ENCODE measurements at regions not wholly inside any gene's neighbourhood (a gene's known extent, or its start where the extent isn't known, plus 50 kb on each side); places are given as distances from the start of the nearest gene placed in this dataset.
"Not testable (repeated sequence)": the region's sequence is repeated elsewhere in the genome, so short reads cannot be mapped to it uniquely, and the experiment has no call there.

DNA sequence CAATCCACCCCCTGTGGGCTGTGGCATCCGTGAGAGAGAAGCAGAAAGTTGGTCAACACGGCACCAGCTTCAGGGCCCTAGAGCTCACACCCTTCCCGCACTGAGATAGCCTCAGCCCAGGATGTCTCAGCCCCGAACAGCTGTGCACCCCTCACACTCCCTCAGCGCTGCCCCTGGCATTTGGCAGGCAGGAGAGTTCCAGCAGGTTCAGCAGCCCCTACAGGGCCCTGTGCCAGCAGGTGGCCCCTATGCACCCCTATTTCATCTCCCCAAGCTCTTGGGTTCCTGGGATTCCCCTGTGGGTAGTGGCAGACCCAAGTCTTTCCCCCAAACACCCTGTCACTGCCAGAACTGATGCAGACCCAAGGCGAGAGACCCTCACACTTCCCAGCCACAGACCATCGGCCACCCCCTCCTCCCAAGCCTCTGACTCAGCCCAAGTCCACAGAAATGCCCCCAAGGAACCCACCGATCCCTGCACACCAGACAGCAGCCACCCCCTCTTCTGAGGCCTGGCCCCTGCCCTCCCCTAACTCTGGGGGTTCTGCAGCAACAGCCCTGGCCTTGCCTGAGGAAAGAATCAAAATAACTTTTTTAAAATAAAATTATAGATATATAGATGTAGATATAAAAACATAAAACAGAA lies 183.6 kb downstream of the IGLL1 start:
- Histone ChIP-seq H3K9ac (ENCODE audit: low read length) (no peak overlapping the region), H3K4me1 (ENCODE audit: control insufficient read depth, insufficient read depth, low read length) (no peaks in the 10 kb centered on the region), H3K36me3 (ENCODE audit: control insufficient read depth, insufficient read depth, low read length, severe bottlenecking) (no peaks in the 10 kb centered on the region), H3K4me3 (ENCODE audit: low read length) (no peak overlapping the region), H3K27me3 (replicated peaks; ENCODE audit: control insufficient read depth, insufficient read depth, low read length) (peaks cover 9% of the 10 kb centered on the region), H3K9me3 (ENCODE audit: control insufficient read depth, low read length) (no peaks in the 10 kb centered on the region)
- no peak for DNase-seq (ENCODE audit: low read depth)

DNA sequence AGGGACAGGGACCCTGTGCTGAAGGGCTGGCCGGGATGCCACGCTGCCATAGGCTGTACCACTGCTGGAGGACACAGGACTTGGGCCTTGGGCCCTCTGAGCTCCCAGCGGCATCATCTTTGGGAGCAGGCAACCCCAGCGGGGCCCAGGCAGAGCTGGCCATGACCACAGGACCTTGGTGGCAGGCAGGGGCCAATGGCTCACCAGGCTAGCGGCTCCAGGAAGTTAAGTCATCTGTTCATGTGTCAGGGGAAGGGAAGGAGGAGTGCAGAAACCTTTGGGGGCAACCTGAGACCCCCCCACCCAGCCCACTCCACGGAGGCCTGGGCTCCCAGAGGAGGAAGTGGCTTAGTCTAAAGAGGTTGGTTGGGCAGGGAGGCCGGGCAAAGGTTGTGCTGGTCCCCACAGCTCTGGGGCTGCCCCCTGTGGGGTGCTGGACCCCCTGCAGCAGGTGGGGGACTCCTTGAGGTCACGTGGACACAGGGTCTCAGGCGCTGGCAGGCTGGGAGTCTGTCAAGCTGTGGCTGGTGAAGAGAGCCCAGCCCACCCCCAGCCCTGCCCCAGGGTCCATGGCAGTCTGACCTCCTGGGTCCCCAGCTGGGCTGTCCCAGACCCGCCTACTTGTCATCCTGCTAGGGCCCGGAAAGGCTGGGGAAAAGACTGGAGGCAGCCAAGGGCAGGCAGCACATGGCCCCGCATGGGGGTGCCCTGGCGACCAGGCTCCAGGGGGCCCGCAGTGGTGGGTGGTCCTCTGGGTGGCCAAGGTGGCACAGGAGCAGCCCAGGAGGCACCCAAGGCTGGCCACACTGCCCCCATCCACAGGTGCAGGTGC lies 184.3 kb downstream of the IGLL1 start:
- no peak overlapping the region for H3K9ac ChIP-seq (ENCODE audit: low read length)
- no peaks in the 10 kb centered on the region for H3K4me1 ChIP-seq (ENCODE audit: control insufficient read depth, insufficient read depth, low read length)
- H3K4me3 ChIP-seq (ENCODE audit: low read length): no peak overlapping the region
- H3K27me3 ChIP-seq (replicated peaks; ENCODE audit: control insufficient read depth, insufficient read depth, low read length): peaks cover 9% of the 10 kb centered on the region
- no peaks in the 10 kb centered on the region for H3K9me3 ChIP-seq (ENCODE audit: control insufficient read depth, low read length)
- no peak for DNase-seq (ENCODE audit: low read depth)
- no peaks in the 10 kb centered on the region for H3K36me3 ChIP-seq (ENCODE audit: control insufficient read depth, insufficient read depth, low read length, severe bottlenecking)

DNA sequence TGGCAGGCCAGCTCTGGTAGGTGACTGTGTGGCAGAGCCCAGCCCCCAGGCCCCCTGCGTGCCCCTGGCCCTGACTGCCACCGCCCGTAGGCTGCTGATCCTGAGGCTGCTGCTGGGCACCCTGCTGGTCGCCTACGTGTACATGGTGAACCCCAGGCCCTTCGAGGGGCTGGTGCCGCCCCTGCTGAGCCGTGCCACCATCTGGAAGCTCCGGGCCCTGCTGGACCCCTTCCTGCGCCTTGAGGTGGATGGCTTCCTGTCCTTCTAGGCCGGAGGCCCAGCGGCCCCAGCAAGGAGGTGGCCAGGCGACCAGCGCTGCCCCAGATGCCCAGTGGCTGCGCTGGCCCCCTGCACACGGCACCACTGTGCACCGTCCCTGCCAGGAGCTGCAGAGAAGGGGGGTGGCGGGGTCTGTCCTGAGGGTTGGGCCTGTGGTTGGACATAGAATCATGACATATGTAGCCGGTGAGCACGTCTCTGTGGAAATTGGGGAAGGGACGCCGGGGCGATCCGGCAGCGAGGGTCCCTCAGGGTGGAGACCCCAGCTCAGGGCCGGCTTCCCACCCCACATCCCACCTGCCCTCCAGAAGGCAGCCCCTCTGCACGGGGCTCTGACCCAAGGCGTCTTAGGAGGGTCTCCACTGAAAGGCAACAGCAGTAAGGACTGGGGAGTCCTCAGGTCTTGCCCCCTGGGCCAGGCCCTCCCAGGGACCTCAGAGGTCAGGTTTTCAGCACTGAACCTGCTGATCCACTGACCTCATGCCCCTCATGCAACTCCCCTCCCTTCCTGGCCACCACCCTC lies 185.4 kb downstream of the IGLL1 start:
- no peak overlapping the region for H3K4me3 ChIP-seq (ENCODE audit: low read length)
- H3K27me3 ChIP-seq (replicated peaks; ENCODE audit: control insufficient read depth, insufficient read depth, low read length): peaks cover 9% of the 10 kb centered on the region
- DNase-seq (ENCODE audit: low read depth): no peak
- H3K4me1 ChIP-seq (ENCODE audit: control insufficient read depth, insufficient read depth, low read length): no peaks in the 10 kb centered on the region
- H3K9ac ChIP-seq (ENCODE audit: low read length): no peak overlapping the region
- H3K9me3 ChIP-seq (ENCODE audit: control insufficient read depth, low read length): no peaks in the 10 kb centered on the region
- H3K36me3 ChIP-seq (ENCODE audit: control insufficient read depth, insufficient read depth, low read length, severe bottlenecking): no peaks in the 10 kb centered on the region

DNA sequence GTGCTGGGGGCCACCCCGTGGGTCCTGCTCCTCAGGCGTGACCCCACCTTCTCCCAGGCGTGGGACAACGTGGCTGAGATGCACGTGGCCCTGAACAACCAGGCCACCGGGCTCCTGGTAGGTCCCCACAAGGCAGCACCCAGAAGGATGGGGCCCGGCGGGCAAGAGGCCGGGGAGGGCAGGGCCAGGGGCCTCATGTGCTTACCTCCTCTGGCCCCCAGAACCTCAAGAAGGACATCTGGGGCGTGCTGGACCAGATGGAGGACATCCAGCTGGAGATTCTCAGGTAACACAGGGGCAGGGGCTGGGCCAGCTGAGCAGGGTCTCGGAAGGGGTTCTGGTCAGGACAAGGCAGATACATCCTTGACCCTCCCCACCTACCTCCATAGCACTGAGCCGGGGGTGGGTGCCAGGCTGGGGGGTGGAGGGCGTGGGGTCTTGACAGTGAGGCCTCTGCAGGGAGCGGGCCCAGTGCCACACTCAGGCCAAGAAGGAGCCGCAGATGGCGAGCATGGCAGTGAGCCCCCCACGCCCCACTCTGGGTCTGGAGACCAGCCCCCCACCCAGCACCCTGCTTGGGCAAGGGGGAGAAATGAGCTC lies 186.3 kb downstream of the IGLL1 start:
- DNase-seq (ENCODE audit: low read depth): no peak
- Histone ChIP-seq H3K36me3 (ENCODE audit: control insufficient read depth, insufficient read depth, low read length, severe bottlenecking) (no peaks in the 10 kb centered on the region), H3K9me3 (ENCODE audit: control insufficient read depth, low read length) (no peaks in the 10 kb centered on the region), H3K4me1 (ENCODE audit: control insufficient read depth, insufficient read depth, low read length) (no peaks in the 10 kb centered on the region), H3K27me3 (replicated peaks; ENCODE audit: control insufficient read depth, insufficient read depth, low read length) (peaks cover 15% of the 10 kb centered on the region), H3K9ac (ENCODE audit: low read length) (no peak overlapping the region), H3K4me3 (ENCODE audit: low read length) (no peak overlapping the region)

DNA sequence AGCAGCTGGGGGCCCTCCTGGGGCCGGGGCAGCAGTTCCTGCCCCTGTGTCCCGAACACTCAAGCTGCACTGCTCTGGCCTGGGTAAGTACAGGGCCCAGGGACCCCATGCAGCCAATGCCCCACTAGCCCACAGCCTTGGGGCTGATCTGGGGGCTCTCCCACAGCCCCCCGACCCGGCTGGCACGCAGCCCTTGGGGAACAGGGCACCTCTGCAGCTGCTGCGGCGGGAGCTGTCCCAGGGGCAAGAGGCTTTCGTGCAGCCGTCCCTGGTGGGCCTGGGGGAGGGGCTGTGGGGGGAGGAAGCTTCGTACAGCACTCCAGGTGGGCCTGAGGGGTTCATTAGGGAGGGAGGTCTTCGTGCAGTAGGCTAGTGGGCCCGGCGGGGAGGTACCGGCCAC lies 186.9 kb downstream of the IGLL1 start:
- H3K4me1 ChIP-seq (ENCODE audit: control insufficient read depth, insufficient read depth, low read length); H3K4me3 ChIP-seq (ENCODE audit: low read length); H3K36me3 ChIP-seq (ENCODE audit: control insufficient read depth, insufficient read depth, low read length, severe bottlenecking); H3K9me3 ChIP-seq (ENCODE audit: control insufficient read depth, low read length); DNase-seq (ENCODE audit: low read depth); H3K9ac ChIP-seq (ENCODE audit: low read length): not testable (repeated sequence)
- H3K27me3 ChIP-seq (replicated peaks; ENCODE audit: control insufficient read depth, insufficient read depth, low read length): peaks cover 15% of the 10 kb centered on the region

DNA sequence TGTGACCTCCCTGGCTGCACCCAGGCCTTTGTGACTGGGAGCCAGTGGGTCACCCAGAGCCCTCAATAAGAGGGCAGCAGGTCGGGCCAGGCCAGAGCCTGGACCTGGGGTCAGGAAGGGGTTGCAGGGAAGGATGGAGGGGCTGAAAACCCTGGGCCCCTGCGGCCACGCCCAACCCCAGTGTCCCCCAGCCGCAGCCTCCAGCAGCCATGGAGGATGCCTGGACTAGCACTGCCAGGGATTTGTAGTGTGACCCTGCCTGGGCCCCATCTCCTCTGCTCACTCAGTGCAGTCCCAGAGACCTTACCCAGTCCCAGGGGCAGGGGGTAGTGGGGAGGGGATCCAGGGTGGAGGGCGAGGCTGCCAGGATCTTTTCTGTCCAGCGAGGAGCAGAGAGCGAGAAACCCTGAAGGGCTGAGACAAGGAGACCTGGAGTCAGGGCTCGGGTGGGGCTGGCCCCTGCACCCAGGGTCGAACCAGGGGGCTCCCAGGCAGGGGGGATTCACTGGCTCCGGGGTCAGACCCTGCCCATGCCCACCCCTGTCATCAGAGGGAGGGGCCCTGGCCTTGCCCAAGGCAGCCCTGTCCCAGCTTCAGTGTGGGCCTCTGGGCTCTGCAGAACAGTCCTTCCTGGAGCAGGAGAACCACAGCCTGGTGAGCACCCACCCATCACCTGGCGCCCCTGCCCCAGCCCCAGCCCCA lies 187.5 kb downstream of the IGLL1 start:
- Histone ChIP-seq H3K9me3 (ENCODE audit: control insufficient read depth, low read length) (no peaks in the 10 kb centered on the region), H3K4me1 (ENCODE audit: control insufficient read depth, insufficient read depth, low read length) (no peaks in the 10 kb centered on the region), H3K36me3 (ENCODE audit: control insufficient read depth, insufficient read depth, low read length, severe bottlenecking) (no peaks in the 10 kb centered on the region), H3K9ac (ENCODE audit: low read length) (no peak overlapping the region), H3K4me3 (ENCODE audit: low read length) (no peak overlapping the region), H3K27me3 (replicated peaks; ENCODE audit: control insufficient read depth, insufficient read depth, low read length) (peaks cover 12% of the 10 kb centered on the region)
- DNase-seq (ENCODE audit: low read depth): no peak

DNA sequence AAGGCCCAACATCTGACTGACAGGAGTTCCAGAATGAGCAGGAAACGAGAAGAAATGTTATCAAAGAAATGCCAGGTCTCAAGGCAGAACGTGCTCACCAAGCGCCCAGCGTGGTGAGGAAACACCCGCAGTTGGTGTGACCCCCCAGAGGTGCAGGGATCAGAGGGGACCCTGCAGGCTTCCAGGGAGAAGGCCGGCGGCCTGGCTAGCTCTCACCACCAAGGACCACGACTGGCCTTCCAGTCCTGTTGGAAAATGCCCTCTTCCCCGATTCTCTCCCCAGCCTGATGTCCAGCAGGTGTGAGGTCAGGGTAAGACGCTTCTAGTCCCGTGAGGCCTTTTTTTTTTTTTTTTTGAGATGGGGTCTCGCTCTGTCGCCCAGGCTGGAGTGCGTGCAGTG lies 189.1 kb downstream of the IGLL1 start:
- Histone ChIP-seq H3K4me3 (ENCODE audit: low read length) (no peak overlapping the region), H3K36me3 (ENCODE audit: control insufficient read depth, insufficient read depth, low read length, severe bottlenecking) (no peaks in the 10 kb centered on the region), H3K9me3 (ENCODE audit: control insufficient read depth, low read length) (no peaks in the 10 kb centered on the region), H3K9ac (ENCODE audit: low read length) (no peak overlapping the region), H3K27me3 (replicated peaks; ENCODE audit: control insufficient read depth, insufficient read depth, low read length) (peaks cover 18% of the 10 kb centered on the region), H3K4me1 (ENCODE audit: control insufficient read depth, insufficient read depth, low read length) (no peaks in the 10 kb centered on the region)
- no peak for DNase-seq (ENCODE audit: low read depth)

DNA sequence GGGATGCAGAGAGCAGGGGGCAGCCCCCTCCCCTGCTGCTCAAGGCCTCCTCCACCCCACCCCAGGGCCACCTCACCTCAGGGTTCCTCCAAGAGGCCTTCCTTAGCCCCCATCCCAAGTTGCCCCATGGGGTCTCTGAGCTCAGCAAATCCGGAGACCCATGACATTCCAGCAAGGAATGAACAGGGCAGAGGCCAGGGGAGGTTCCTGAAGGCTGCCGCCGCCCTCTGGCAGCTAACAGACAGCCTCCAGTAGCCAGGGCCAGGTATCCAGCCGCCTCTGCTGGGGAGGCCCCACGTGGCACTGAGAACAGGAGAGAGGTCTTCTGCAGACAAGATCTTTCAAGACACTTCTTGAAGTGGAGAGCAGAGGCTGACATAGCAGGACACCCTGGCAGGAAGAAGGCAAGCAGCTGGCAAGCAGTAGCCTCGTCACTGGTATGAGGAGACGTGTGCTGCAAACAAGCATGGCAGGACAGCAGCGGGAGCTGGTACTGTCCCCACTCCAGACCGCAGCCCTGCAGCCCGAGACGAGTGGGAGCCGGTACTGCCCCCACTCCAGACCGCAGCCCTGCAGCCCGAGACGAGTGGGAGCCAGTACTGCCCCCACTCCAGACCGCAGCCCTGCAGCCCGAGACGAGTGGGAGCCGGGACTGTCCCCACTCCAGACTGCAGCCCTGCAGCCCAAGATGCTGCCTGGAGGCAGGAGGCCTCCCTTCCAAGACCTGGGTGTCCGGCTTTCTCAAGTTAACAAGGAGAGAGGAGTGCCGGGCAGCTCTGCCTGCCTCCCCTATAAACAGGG lies 190.6 kb downstream of the IGLL1 start:
- H3K9me3 ChIP-seq (ENCODE audit: control insufficient read depth, low read length): no peaks in the 10 kb centered on the region
- peaks cover 19% of the 10 kb centered on the region for H3K27me3 ChIP-seq (replicated peaks; ENCODE audit: control insufficient read depth, insufficient read depth, low read length)
- H3K36me3 ChIP-seq (ENCODE audit: control insufficient read depth, insufficient read depth, low read length, severe bottlenecking): no peaks in the 10 kb centered on the region
- no peak overlapping the region for H3K9ac ChIP-seq (ENCODE audit: low read length)
- H3K4me3 ChIP-seq (ENCODE audit: low read length): no peak overlapping the region
- DNase-seq (ENCODE audit: low read depth): no peak
- no peaks in the 10 kb centered on the region for H3K4me1 ChIP-seq (ENCODE audit: control insufficient read depth, insufficient read depth, low read length)

DNA sequence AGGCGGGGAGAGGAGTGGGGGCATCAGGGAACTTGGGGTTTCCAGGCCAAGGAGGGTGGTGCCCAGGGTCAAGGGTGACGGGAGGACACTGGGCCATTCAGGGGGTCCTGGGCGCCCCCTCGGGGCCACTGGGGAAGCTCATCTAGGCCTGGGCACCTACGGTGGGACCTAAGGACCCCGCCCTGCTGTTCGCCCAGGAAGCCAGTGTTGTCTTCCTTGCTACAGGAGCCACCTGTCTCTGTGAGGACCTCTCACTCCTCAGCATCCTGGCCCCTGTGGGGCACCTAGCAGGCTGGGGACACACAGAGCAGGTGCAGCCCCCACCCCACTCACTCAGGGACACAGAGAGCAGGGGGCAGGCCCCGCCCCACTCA lies 191.6 kb downstream of the IGLL1 start:
- no peaks in the 10 kb centered on the region for H3K36me3 ChIP-seq (ENCODE audit: control insufficient read depth, insufficient read depth, low read length, severe bottlenecking)
- H3K9ac ChIP-seq (ENCODE audit: low read length): no peak overlapping the region
- H3K4me3 ChIP-seq (ENCODE audit: low read length): no peak overlapping the region
- peaks cover 21% of the 10 kb centered on the region for H3K27me3 ChIP-seq (replicated peaks; ENCODE audit: control insufficient read depth, insufficient read depth, low read length)
- no peaks in the 10 kb centered on the region for H3K9me3 ChIP-seq (ENCODE audit: control insufficient read depth, low read length)
- H3K4me1 ChIP-seq (ENCODE audit: control insufficient read depth, insufficient read depth, low read length): peaks cover 7% of the 10 kb centered on the region
- no peak for DNase-seq (ENCODE audit: low read depth)

DNA sequence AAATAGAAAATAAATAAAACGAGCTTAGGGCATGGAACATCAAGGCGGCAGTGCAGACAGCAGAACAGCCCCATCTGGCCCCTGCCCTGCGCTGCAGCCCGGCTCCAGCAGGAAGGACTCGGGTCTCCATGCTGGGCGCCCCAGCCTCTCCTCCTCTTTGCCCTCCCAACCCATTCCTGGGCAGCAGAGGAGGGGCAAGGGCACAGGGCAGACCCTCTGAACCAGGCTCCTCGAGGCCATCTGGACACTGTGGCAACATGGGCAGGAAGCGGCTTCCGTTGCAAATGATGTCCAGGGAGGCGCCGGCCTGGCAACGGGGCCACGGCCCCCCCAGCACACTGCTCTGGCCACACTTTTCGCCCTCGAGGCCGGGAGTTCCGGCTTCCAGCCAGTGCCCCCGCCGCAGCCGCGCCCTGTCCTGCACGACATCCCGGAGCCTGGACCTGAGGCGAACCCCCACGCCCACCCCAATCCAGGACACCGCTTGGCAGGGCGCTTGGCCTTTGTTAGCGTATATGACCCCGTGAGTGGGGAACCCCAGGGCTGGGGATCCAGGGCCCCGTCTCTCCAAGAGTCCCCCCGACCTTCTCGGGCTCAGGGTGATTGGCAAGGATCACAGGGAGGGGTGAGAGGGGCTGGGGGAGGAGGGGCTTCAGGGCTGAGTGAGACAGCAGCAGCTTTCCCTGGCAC lies 192.1 kb downstream of the IGLL1 start:
- Histone ChIP-seq H3K27me3 (replicated peaks; ENCODE audit: control insufficient read depth, insufficient read depth, low read length) (peaks cover 24% of the 10 kb centered on the region), H3K9ac (ENCODE audit: low read length) (no peak overlapping the region), H3K9me3 (ENCODE audit: control insufficient read depth, low read length) (no peaks in the 10 kb centered on the region), H3K4me3 (ENCODE audit: low read length) (no peak overlapping the region), H3K4me1 (ENCODE audit: control insufficient read depth, insufficient read depth, low read length) (peaks cover 7% of the 10 kb centered on the region), H3K36me3 (ENCODE audit: control insufficient read depth, insufficient read depth, low read length, severe bottlenecking) (no peaks in the 10 kb centered on the region)
- DNase-seq (ENCODE audit: low read depth): no peak

All from adipocyte (in vitro differentiated cells).